Glutamatergic neuron (in vitro differentiated cells): ENCODE measurements at regions not wholly inside any gene's neighbourhood (a gene's known extent, or its start where the extent isn't known, plus 50 kb on each side); places are given as distances from the start of the nearest gene placed in this dataset.
"Not testable (repeated sequence)": the region's sequence is repeated elsewhere in the genome, so short reads cannot be mapped to it uniquely, and the experiment has no call there.

Experiments
- DNase-seq: peaks from one replicate; pipeline ENCODE4 v3.0.0; 2022
- H3K27ac Mint-ChIP-seq: one replicate; pipeline ENCODE4 v1.8.0; 2020; ENCODE audit warnings: mild to moderate bottlenecking, mixed read lengths, inconsistent platforms; ENCODE audit not compliant: unreplicated experiment
- H3K27me3 Mint-ChIP-seq: one replicate; pipeline ENCODE4 v1.8.0; 2020; ENCODE audit warnings: mild to moderate bottlenecking, moderate library complexity, mixed read lengths, inconsistent platforms; ENCODE audit not compliant: unreplicated experiment
- H3K36me3 Mint-ChIP-seq: one replicate; pipeline ENCODE4 v1.8.0; 2020; ENCODE audit warnings: mild to moderate bottlenecking, mixed read lengths, inconsistent platforms; ENCODE audit not compliant: unreplicated experiment
- H3K4me1 Mint-ChIP-seq: one replicate; pipeline ENCODE4 v1.8.0; 2020; ENCODE audit warnings: mild to moderate bottlenecking, low read depth, mixed read lengths, inconsistent platforms; ENCODE audit not compliant: unreplicated experiment
- H3K4me3 Mint-ChIP-seq: one replicate; pipeline ENCODE4 v1.8.0; 2020; ENCODE audit warnings: mild to moderate bottlenecking, mixed read lengths, inconsistent platforms; ENCODE audit not compliant: unreplicated experiment
- H3K9me3 Mint-ChIP-seq: one replicate; pipeline ENCODE4 v1.8.0; 2020; ENCODE audit warnings: mild to moderate bottlenecking, moderate library complexity, mixed read lengths, inconsistent platforms; ENCODE audit not compliant: unreplicated experiment
- TF ChIP-seq, protein P1 (sequence below): fragments of 200-600 bp; sonication (generic); IDR thresholded peaks from one replicate; pipeline ENCODE4 v1.5.0; 2021; ENCODE audit not compliant: partially characterized antibody, unreplicated experiment

- no peak for DNase-seq
- Mint-ChIP-seq H3K36me3 (no peaks in the 10 kb centered on the region), H3K27ac (no peak overlapping the region), H3K27me3 (no peaks in the 10 kb centered on the region), H3K9me3 (no peaks in the 10 kb centered on the region), H3K4me3 (no peak overlapping the region), H3K4me1 (no peaks in the 10 kb centered on the region)
- TF ChIP-seq, protein P1, sequence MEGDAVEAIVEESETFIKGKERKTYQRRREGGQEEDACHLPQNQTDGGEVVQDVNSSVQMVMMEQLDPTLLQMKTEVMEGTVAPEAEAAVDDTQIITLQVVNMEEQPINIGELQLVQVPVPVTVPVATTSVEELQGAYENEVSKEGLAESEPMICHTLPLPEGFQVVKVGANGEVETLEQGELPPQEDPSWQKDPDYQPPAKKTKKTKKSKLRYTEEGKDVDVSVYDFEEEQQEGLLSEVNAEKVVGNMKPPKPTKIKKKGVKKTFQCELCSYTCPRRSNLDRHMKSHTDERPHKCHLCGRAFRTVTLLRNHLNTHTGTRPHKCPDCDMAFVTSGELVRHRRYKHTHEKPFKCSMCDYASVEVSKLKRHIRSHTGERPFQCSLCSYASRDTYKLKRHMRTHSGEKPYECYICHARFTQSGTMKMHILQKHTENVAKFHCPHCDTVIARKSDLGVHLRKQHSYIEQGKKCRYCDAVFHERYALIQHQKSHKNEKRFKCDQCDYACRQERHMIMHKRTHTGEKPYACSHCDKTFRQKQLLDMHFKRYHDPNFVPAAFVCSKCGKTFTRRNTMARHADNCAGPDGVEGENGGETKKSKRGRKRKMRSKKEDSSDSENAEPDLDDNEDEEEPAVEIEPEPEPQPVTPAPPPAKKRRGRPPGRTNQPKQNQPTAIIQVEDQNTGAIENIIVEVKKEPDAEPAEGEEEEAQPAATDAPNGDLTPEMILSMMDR: no peak
Observed at GRCh38 chr9:1881708-1882295, 133.3 kb upstream of the SMARCA2 start.

DNA sequence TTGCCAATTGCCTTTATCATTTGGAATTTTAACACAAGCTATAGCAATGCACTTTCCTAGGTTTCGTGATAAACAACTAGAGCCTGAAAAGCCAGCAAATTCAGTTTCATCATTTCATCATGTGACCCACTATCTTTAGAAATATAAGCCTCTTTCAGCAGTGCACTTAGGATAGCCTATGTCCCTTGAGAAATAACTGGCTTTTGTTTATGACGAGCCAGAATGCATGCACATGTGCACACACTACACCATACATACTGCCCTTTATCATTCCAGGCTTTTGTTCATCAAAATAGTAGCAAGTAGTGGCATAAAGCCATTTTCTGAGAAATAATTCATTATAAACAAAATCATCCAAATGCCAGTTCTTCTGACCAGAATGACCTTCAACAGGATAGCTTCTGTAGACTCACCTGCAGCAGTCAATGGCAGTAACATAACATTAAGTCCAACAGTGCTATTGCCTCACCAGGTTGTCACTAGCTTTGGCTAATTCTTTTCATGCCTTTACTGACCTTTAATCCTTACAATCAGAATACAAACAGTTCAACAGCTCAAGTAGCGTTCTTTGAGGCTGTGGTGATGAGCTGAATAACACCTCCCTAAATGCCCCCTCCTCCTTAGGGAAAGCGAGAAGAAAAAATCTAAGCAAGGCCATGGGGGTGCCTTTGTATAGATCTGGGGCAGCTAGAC, 132.3 kb upstream of the SMARCA2 start:
- DNase-seq: no peak
- Mint-ChIP-seq H3K4me3 (no peak overlapping the region), H3K27ac (no peak overlapping the region), H3K27me3 (no peaks in the 10 kb centered on the region), H3K9me3 (no peaks in the 10 kb centered on the region), H3K36me3 (no peaks in the 10 kb centered on the region), H3K4me1 (no peaks in the 10 kb centered on the region)
- TF ChIP-seq, protein P1: no peak

GRCh38 chr9:1890201-1890600, 124.9 kb upstream of the SMARCA2 start:
- TF ChIP-seq, protein P1: no peak
- Mint-ChIP-seq H3K9me3 (peaks cover 2% of the 10 kb centered on the region), H3K27me3 (no peaks in the 10 kb centered on the region), H3K4me3 (no peak overlapping the region), H3K4me1 (no peaks in the 10 kb centered on the region), H3K36me3 (peaks cover 4% of the 10 kb centered on the region), H3K27ac (no peak overlapping the region)
- no peak for DNase-seq

DNA sequence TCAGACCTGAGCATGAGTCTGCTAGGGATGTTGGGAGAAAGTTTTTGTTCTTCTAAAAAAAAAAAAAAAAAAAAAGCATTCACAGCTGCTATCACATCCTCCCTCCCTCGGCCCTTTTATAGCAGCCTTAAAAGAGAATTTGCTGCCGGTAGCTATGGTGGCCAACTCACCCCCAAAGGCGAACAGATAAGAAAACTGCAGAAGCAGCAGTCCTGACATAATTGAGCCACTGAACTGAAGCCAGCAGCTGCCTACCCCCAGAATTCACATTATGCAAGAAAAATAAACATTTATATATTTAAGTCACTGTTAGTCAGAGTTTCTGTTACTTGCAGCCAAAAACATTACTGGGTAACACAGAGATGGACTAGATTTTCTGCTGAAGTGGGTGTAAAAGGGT, 124.3 kb upstream of the SMARCA2 start:
- peaks cover 2% of the 10 kb centered on the region for H3K9me3 Mint-ChIP-seq
- H3K36me3 Mint-ChIP-seq: peaks cover 4% of the 10 kb centered on the region
- H3K27ac Mint-ChIP-seq: no peak overlapping the region
- no peak for DNase-seq
- no peaks in the 10 kb centered on the region for H3K27me3 Mint-ChIP-seq
- H3K4me3 Mint-ChIP-seq: no peak overlapping the region
- H3K4me1 Mint-ChIP-seq: no peaks in the 10 kb centered on the region
- TF ChIP-seq, protein P1: no peak

DNA sequence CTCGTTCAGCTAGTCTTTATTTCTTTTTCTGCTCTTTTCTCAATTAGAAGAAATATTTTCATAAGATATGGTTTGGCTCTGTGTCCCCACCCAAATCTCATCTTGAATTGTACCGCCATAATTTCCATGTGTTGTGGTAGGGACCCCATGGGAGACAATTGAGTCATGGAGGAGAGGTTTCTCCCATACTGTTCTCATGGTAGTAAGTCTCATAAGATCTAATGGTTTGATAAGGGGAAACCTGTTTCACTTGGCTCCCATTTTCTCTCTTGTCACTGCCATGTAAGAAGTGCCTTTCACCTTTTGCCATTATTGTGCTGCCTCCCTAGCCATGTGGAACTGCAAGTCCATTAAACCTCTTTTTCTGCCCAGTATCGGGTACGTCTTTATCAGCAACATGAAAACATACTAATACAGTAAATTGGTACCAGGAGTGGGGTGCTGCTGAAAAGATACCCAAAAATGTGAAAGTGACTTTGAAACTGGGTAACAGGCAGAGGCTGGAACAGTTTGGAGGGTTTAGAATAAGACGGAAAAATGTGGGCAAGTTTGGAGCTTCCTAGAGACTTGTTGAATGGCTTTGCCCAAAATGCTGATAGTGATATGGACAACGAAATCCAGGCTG, 112.0 kb upstream of the SMARCA2 start:
- H3K36me3 Mint-ChIP-seq: peaks cover 24% of the 10 kb centered on the region
- not testable (repeated sequence) for H3K4me3 Mint-ChIP-seq, H3K4me1 Mint-ChIP-seq, H3K27me3 Mint-ChIP-seq, H3K27ac Mint-ChIP-seq, DNase-seq, H3K9me3 Mint-ChIP-seq
